ENCODE measurements at regions not wholly inside any gene's neighbourhood (a gene's known extent, or its start where the extent isn't known, plus 50 kb on each side); places are given as distances from the start of the nearest gene placed in this dataset.
"Not testable (repeated sequence)": the region's sequence is repeated elsewhere in the genome, so short reads cannot be mapped to it uniquely, and the experiment has no call there.

DNA sequence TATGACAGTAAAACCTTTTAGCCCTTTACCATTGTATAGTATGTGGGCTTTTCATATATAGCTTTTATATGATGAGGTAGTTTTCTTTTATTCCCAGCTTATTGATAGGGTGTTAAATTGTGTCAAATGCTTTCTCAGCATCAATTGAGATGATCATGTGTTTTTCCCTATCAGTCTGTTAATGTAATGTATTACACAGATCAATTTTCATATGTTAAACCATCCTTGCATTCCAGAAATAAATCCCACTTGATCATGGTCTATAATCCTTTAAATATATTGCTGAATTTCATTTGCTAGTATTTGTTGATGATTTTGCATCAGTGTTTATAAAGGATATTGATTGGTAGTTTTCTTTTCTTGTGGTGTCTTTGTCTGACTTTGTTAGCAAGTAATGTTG, 603.9 kb downstream of the TRHDE start:
- TF ChIP-seq, protein P1, sequence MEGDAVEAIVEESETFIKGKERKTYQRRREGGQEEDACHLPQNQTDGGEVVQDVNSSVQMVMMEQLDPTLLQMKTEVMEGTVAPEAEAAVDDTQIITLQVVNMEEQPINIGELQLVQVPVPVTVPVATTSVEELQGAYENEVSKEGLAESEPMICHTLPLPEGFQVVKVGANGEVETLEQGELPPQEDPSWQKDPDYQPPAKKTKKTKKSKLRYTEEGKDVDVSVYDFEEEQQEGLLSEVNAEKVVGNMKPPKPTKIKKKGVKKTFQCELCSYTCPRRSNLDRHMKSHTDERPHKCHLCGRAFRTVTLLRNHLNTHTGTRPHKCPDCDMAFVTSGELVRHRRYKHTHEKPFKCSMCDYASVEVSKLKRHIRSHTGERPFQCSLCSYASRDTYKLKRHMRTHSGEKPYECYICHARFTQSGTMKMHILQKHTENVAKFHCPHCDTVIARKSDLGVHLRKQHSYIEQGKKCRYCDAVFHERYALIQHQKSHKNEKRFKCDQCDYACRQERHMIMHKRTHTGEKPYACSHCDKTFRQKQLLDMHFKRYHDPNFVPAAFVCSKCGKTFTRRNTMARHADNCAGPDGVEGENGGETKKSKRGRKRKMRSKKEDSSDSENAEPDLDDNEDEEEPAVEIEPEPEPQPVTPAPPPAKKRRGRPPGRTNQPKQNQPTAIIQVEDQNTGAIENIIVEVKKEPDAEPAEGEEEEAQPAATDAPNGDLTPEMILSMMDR (conservative IDR thresholded peaks at IDR 0.05; ENCODE audit: low read depth, low read length): no peak
- no peak for DNase-seq (ENCODE audit: low read depth)
- H3K4me3 ChIP-seq (ENCODE audit: low read length): no peak overlapping the region

DNA sequence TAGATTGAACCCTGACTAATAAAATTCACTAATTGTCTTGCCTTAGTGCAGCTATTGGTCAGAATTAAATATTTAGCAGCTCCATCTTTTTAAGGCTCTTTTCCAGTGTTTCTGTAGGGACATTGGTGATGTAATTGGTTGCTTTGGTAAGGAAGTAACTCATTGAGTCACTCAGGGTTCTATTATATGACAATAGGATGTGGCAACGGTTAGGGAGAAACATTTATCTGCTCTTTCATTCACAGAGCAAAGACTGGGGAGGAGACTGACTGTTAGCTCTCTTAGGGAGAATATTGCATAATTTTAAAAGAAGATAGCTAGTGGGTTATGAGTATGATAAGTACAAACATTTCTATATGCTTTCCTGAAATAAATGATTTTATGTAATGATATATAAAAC, 616.5 kb downstream of the TRHDE start:
- DNase-seq (ENCODE audit: low read depth): no peak
- H3K4me3 ChIP-seq (ENCODE audit: low read length): no peak overlapping the region
- TF ChIP-seq, protein P1 (conservative IDR thresholded peaks at IDR 0.05; ENCODE audit: low read depth, low read length): no peak

DNA sequence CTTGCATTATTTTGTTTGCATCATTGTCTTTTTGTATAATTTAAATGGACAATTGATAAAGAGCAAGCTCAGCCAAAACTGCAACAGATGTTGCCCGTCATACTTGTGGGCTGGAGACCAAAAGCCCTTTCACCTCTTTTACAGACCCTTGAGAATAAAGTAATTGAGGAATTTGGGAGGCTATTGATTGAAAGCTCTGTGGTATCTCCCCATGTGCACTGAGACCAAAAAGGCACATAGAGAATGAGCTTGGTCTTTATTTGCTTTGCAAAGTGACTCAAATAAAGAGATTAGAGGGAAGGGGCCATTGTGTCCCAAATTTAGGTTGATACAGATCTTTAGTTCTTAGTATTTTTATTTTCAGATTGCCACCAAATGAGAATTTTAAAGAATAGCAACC, 617.6 kb downstream of the TRHDE start:
- TF ChIP-seq, protein P1 (conservative IDR thresholded peaks at IDR 0.05; ENCODE audit: low read depth, low read length): no peak
- DNase-seq (ENCODE audit: low read depth): no peak
- H3K4me3 ChIP-seq (ENCODE audit: low read length): no peak overlapping the region

DNA sequence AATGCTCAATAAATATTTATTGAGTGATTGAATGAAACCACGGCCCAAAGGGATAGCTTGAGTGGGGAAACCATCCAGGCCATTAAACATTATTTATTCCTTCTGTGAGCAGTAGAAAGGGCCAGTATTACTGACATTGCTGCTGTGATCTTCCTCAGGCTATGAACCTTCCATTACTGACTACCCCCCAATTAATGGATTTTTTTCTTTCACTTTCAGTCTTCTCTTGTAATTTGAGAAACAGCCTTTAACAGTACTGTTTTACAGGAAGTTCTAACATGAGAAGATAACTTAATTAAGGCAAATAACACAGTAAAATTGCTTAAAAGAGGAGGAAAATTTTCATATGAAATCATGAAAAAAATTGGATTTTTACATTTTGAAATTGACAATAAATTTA, 629.5 kb downstream of the TRHDE start:
- TF ChIP-seq, protein P1 (conservative IDR thresholded peaks at IDR 0.05; ENCODE audit: low read depth, low read length): no peak
- DNase-seq (ENCODE audit: low read depth): no peak
- H3K4me3 ChIP-seq (ENCODE audit: low read length): no peak overlapping the region

DNA sequence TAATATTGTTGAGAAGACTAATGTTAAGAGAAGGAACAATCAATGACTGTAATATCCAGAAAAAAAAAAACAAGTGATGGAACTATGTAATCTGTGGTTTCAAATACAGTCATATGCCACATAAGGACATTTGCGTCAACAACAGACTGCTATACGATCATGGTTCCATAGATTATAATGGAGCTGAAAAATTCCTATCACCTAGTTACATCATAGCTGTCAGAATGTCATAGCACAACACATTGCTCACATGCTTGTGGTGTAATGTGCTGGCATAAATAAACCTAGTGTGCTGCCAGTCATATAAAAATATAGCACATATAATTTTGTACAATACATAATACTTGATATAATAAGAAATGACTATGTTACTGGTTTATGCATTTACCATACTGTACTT, 653.5 kb downstream of the TRHDE start:
- H3K4me3 ChIP-seq (ENCODE audit: low read length): no peak overlapping the region
- DNase-seq (ENCODE audit: low read depth): peak; percentile 20
- TF ChIP-seq, protein P1 (conservative IDR thresholded peaks at IDR 0.05; ENCODE audit: low read depth, low read length): no peak

DNA sequence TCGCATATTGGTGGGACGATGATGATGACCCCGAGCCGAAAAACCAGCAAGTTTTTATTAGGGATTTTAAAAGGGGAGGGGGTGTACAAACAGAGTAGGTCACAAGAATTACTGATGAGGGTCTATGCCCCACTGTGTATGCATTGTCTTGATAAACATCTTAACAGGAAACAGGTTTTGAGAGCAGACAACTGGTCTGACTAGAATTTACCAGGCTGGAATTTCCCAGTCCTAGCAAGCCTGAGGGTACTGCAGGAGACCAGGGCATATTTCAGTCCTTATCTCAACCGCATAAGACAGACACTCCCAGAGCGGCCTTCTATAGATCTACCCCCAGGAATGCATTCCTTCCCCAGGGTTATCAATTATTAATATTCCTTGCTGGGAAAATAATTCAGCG, 659.7 kb downstream of the TRHDE start:
- not testable (repeated sequence) for DNase-seq (ENCODE audit: low read depth)

DNA sequence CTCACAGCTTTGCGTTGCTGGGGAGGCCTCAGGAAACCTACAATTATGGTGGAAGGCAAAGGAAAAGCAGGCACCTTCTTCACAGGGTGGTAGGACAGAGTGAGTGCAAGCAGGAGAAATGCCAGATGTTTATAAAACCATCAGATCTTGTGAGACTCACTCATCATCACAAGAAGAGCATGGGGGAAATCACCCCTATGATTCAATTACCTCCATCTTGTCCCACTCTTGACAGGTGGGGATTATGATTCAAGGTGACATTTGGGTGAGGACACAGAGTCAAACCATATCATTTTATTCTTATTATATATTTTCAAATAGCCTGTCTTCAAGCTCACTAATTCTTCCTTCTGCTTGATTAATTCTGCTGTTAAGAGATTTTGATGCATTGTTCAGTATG, 665.3 kb downstream of the TRHDE start:
- TF ChIP-seq, protein P1 (conservative IDR thresholded peaks at IDR 0.05; ENCODE audit: low read depth, low read length): no peak
- DNase-seq (ENCODE audit: low read depth): no peak
- no peak overlapping the region for H3K4me3 ChIP-seq (ENCODE audit: low read length)

More for the DNA sequence above, 659.7 kb downstream of the TRHDE start:
- H3K4me3 ChIP-seq (ENCODE audit: low read length): not testable (repeated sequence)

DNA sequence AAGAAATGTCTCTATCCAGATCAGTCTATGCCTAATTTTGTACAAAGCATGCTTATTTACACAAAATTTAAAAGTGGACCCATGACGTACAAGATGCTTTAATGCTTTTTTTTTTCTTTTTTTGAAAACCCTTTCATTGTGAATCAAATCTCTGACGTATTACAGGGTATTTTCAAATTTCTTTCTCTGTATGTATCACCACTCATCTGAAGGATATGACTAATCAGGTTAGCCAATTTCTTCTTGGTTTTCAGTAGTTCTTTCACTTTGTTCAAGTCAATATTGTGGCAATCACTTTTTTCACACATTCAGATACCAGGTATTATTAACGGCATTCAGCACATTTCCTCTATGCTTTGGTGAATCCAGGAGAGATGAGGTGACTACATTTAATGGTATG, 685.3 kb downstream of the TRHDE start:
- DNase-seq (ENCODE audit: low read depth): no peak
- TF ChIP-seq, protein P1 (conservative IDR thresholded peaks at IDR 0.05; ENCODE audit: low read depth, low read length): no peak
- no peak overlapping the region for H3K4me3 ChIP-seq (ENCODE audit: low read length)

Data from retinal pigment epithelial cell (primary cell).